Fibroblast of peridontal ligament (primary cell): ENCODE measurements at regions not wholly inside any gene's neighbourhood (a gene's known extent, or its start where the extent isn't known, plus 50 kb on each side); places are given as distances from the start of the nearest gene placed in this dataset.

Source experiments
- DNase-seq: peaks from one replicate; pipeline ENCODE4 v3.0.0-alpha.2; 2010; ENCODE audit errors: extremely low read depth

GRCh38 chr2:138439733-138440132, 61.8 kb upstream of the SPOPL start:
- no peak for DNase-seq

DNA sequence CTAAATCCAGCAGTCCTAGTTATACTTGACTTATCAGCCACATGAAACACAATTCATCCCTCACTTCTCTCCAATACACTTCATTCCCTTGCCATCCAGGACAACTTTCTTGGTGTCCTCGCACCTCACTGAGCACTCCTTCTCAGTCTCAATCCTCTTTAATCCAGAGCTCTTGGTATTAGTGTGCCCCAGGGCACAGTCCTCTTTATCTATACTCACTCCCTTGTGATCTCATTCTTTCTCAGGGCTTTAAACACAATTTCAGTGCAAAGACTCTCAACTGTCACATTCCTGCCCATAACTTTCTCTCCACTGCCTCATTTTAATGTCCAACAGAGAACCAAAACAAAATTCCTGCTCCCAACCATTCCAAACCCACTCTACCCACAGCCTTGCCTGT, 60.8 kb upstream of the SPOPL start:
- no peak for DNase-seq

GRCh38 chr2:138441916-138442315, 59.7 kb upstream of the SPOPL start:
- no peak for DNase-seq

GRCh38 chr2:138444411-138444810, 57.2 kb upstream of the SPOPL start:
- no peak for DNase-seq

GRCh38 chr2:138445227-138445626, 56.3 kb upstream of the SPOPL start:
- peak; percentile 27 for DNase-seq

DNA sequence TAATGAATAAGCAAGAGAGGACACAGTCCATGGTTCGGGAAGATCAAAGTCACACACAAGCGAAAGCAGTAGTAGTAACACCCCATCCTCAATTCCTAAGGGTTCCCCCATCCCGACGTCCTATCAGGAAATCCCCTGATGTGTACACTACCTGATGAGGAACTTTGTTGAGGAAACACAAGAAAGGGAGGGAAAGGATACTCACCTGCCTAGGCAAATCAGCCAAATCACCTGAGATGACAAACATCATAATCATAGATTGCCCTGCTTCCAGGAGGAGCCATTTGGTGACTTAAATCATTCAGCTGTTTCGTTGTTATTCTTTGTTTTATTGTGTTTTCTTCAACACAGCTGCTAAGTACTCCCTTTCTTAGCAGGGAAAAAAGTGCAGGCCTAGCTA, 55.5 kb upstream of the SPOPL start:
- no peak for DNase-seq

GRCh38 chr2:138447889-138448570, 53.5 kb upstream of the SPOPL start:
- DNase-seq: no peak
